Putamen (tissue), 1 donor: ENCODE measurements at regions not wholly inside any gene's neighbourhood (a gene's known extent, or its start where the extent isn't known, plus 50 kb on each side); places are given as distances from the start of the nearest gene placed in this dataset.

Source experiments
- DNase-seq: peaks from one replicate; pipeline ENCODE4 v3.0.0-alpha.2; 2016; ENCODE audit warnings: low spot score

DNA sequence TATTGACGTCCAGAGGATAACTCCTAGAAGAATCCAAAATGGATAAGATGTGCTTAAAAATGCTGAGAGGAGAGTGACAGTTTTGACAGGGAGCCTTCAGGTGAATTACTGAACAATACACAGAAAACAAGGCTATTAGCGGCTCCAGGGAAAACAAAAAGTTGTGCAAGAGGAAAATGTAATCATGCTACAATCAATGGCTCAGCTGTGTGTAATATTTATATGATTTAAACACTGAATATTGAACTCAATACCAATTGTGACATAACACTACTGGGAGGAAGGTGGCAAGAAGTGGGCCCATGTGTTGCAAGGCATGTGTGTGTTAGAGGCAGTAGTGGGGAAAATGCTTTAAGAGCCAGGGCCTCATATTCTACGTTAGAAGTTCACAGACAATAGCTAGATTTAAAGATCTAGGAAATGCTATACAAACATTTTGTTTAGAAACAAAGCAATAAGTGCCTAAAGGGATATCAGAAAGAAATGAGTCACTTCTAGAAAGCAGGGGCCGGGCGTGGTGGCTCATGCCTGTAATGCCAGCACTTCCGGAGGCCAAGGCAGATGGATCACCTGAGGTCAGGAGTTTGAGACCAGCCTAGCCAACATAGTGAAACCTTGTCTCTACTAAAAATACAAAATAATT lies 253.2 kb upstream of the IRX5 start:
- no peak for DNase-seq

GRCh38 chr16:54673313-54673712 lies 257.4 kb upstream of the IRX5 start:
- no peak for DNase-seq

GRCh38 chr16:54672500-54672899 lies 258.2 kb upstream of the IRX5 start:
- DNase-seq: no peak

DNA sequence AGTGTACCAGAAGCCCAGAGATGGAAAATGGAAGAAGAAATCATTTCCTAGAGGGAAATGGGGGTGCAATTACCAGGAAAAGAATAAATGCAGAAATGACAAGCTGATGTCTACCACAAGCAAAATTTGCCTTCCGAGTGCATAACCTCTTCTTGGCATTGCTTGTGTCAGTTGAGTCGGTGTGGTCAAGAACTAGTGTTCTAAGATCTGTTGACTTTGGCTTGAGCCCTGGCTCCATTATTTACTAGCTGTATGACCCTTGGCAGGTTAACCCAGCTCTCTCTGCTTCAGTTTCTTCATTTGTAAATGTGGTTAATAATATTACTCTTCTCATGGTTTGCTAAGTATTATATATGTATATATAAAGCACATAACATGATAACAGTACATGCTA lies 273.0 kb upstream of the IRX5 start:
- no peak for DNase-seq

DNA sequence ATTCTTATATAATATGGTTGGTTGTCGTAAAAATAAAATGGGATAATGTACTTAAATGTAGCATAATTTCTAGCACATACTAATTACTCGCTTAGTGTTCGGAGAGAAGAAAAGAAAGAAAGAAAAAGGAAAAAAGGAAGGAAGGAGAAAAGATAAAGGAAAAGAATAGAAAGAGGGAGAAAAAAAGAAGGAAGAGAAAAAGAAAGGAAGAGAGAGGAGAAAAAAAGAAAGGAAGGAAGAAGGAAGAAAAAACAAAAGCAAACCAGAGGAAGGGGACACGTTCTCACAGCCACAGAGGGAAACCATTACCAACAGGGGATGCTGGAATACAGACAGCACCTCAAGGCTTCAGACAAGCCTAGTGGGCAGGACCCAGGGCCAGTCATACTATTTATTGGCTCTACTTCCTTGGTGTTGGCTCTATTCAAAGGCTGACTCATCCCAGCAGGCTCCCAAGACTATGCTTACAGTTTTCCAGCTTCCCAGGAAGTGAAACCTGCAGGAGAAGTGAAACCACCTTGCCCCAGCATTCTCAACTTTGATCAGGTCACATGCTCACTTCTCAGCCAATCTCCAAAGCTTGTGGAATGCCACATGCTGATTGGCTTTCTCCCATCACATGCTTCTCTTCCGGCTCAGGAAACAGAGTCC lies 273.5 kb upstream of the IRX5 start:
- DNase-seq: no peak

DNA sequence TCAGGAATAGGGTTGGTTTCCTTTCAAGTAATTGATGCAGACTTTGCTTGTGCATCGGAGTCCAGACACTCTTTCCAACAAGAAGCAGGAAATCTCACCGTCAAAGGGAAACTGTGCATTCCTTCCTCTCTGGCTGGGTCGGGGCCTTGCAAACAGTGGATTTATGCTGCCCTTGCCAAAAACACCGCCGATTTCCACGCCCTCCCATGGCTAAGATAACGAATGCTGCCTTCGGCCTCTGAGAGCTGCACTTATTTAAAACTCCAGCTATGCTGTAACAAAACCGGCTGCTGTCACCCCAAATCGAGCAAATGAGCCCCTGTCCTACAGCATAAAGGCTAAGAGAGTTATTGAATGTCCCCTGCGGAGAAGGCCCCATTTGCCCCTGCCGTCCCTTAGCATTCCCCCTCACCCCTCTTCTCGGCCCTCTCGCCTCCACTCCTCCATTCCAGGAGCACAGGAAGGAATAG lies 275.5 kb upstream of the IRX5 start:
- DNase-seq: no peak

GRCh38 chr16:54654429-54654828 lies 276.2 kb upstream of the IRX5 start:
- no peak for DNase-seq

GRCh38 chr16:54652201-54652770 lies 278.4 kb upstream of the IRX5 start:
- DNase-seq: no peak

DNA sequence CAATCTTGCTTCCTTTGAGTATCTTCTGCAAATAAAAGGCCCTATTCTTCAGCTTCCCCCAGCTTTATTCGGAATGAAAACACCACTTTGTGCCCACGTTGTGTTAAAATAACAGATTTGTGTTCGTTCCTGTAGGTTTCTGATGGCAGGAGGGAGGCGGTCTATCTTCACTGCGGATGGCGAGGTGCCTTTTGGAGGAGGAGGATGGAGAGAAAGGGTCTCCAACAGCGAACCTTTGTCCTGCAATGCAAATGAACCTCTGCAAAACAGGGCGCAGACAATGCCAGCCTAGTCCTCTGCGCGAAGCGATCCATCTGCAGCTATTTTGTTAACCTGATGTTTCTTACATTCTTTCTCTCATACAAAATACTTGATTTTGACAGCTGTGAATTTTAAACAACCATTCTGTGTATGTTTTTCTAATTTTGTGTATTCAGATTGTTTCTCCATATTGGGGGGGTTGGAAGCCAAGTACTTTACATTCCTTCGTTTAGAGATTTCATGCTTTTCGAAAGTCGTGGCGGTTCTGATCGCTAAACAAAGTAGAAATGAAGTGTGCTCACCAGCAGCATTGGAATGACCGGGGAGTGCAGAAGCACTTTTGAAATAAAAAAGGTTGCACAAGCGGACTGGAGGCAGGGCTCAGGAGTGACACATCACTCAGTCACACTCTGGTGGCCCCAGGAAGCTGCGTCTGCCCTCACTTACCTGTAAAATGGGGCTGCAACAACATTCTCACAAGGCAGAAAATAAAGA lies 279.0 kb upstream of the IRX5 start:
- DNase-seq: peak; percentile 10

- DNase-seq: no peak
These were observed 280.8 kb upstream of the IRX5 start for GRCh38 chr16:54649876-54650275.

DNA sequence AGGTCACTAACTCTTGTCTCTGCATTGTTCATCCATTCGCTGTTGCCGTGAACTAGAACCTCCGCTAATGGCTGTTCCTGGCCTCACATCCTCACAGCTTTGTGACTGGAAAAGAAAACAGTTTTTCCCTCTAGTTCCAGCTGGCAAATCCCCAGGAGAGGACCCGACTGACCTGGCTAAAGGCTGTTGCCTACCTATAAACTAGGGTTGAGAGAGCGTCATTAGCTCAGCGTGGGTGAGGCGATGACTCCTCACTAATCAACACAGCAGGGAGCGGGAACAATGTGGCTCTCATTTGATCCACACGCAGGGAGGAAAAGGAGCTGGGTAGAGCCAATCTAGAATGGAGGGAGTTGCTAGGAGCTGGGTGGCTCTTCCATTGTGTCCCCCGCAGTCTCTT lies 282.1 kb upstream of the IRX5 start:
- DNase-seq: no peak

- DNase-seq: no peak
These were observed 282.9 kb upstream of the IRX5 start for GRCh38 chr16:54647725-54648221.

GRCh38 chr16:54647216-54647615 lies 283.4 kb upstream of the IRX5 start:
- no peak for DNase-seq

DNA sequence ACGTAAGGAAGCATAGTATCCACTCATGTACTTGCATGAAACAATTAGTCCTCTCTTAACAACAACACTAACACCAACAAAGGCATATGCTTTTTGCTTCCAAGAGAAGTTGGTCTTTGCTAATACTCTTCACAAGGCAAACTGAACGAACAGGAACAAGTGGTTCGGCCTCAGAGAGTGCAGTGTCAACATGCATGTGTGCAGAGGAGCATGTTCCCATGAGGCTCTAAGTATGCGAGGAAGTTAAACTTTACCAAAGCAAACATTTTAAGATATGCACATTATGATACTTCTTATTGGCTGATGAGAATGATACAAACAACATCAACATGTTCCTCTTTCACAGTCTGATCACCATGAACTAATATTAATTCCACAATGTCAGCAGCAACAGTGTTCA lies 285.3 kb upstream of the IRX5 start:
- no peak for DNase-seq

- no peak for DNase-seq
These were observed 294.4 kb upstream of the IRX5 start for GRCh38 chr16:54636221-54636793.

GRCh38 chr16:54633943-54634362 lies 296.7 kb upstream of the IRX5 start:
- no peak for DNase-seq

- no peak for DNase-seq
These were observed 298.1 kb upstream of the IRX5 start for GRCh38 chr16:54632322-54633220.

DNA sequence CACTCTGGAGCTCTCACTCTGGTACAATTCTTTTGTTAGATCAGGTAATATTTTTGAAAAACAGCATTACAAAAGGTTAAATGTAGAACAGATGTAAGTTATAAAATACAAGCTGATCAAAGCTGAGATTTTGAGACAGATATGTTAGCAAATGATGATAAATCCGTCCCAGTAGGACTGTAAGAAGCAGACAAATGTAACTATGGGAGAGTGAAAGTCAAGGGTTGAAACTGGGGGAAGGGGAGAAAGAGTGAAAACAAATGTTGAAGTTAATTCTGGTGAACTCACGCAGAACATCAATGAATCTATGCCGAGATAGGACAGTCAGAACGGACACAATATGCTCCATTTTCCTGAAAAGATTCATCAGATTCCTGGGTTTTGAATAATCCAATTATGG lies 298.9 kb upstream of the IRX5 start:
- no peak for DNase-seq

DNA sequence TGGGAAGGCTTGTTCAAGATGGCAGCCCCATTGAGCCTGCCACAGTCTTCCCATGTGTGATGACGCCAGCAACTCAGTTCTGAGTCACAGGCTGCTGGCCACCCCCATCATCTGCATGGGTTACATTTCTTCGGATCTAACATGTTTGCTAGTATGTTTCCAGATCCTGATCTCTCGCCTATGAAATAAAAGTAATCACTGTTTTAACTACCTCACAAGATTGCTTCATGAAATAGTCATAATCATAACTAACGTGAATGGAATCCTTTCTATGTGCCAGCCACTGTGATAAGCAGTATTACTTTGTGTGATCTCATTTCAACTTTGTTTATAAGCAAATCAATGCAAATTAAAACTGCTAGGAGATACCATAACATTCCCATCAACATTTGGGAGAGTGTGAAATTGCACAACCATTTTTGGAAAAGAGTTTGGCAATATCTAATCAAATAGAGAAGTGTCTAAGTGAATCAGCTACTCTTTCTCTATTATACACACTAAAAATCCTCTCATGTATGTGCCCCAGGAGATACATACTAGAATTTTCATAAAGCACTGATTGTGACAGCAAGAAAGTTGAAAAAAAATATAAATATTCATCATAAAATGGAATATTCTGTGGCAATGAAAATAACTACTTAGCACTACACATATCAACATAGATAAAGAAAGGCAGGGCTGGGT lies 300.2 kb upstream of the IRX5 start:
- DNase-seq: no peak

GRCh38 chr16:54628796-54629625 lies 301.7 kb upstream of the IRX5 start:
- no peak for DNase-seq
